ENCODE measurements at regions not wholly inside any gene's neighbourhood (a gene's known extent, or its start where the extent isn't known, plus 50 kb on each side); places are given as distances from the start of the nearest gene placed in this dataset.

DNA sequence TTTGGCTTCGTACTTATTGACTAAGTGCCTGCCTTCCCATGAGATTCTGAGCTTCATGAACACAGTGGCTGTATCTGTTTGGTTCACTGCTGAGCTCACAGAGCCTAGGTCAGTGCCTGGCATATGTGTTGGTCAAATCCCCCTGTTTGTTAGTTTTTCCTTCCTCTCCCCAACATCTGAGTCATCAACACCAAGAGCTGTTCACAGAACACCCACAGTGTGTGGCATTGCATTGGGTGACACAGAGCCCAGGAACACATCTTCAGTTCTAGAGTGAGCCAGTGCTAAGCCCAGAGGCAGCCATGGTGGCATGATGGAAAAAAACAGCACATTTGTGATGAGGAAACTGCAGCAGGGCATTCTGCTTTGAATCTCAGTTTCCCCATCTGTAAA, 294.6 kb downstream of the SEC61B start:
- Histone ChIP-seq H3K9ac (ENCODE audit: insufficient read depth in 1 of 2, low read length in 2 of 2) (no peak overlapping the region), H3K27ac (ENCODE audit: low read depth in 1 of 2, low read length in 1 of 2) (no peak overlapping the region), H3K36me3 (ENCODE audit: control insufficient read depth in 4 of 4, insufficient read depth in 4 of 4, low read length in 4 of 4) (no peaks in the 10 kb centered on the region), H3K27me3 (ENCODE audit: control insufficient read depth in 3 of 3, insufficient read depth in 3 of 3, low read length in 2 of 3) (no peaks in the 10 kb centered on the region), H3K9me3 (ENCODE audit: control insufficient read depth in 4 of 4, insufficient read depth in 3 of 4, low read length in 3 of 4) (no peaks in the 10 kb centered on the region), H3K4me1 (ENCODE audit: control insufficient read depth in 5 of 5, insufficient read depth in 5 of 5, low read length in 5 of 5) (no peaks in the 10 kb centered on the region), H3K4me3 (no peak overlapping the region)
- 84 to 95% methylated on average over 1 of the region's 1 CpG for WGBS, 2 donors
- DNase-seq, result no peak
- TF ChIP-seq, protein P1, sequence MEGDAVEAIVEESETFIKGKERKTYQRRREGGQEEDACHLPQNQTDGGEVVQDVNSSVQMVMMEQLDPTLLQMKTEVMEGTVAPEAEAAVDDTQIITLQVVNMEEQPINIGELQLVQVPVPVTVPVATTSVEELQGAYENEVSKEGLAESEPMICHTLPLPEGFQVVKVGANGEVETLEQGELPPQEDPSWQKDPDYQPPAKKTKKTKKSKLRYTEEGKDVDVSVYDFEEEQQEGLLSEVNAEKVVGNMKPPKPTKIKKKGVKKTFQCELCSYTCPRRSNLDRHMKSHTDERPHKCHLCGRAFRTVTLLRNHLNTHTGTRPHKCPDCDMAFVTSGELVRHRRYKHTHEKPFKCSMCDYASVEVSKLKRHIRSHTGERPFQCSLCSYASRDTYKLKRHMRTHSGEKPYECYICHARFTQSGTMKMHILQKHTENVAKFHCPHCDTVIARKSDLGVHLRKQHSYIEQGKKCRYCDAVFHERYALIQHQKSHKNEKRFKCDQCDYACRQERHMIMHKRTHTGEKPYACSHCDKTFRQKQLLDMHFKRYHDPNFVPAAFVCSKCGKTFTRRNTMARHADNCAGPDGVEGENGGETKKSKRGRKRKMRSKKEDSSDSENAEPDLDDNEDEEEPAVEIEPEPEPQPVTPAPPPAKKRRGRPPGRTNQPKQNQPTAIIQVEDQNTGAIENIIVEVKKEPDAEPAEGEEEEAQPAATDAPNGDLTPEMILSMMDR (IDR thresholded peaks at IDR 0.05; ENCODE audit: control extremely low read depth, extremely low read depth), result no peak
- no peak for ATAC-seq (ENCODE audit: insufficient read depth, low FRiP score)

DNA sequence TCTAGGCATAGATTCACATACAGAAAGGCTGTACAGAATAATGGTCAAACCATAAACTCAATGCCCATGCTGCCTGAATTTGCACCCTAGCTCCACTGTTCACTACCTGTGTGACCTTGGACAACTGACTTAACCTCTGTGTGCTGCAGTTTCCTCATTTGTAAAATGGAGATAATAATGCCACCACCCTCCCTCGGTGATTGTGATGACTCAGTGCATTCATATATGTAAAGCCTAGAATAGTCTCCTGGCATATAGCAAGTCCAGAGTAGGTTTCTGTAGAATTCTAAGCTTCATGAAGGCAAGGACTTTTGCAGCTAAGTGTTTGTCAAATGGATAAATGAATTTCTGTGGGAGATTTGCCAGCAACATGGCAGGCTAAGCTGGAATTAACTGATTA, 297.8 kb upstream of the NR4A3 start:
- TF ChIP-seq, protein P1 (IDR thresholded peaks at IDR 0.05; ENCODE audit: control extremely low read depth, extremely low read depth), result no peak
- 78 to 91% methylated on average over 1 of the region's 1 CpG for WGBS, 2 donors
- no peak overlapping the region for H3K9ac ChIP-seq (ENCODE audit: insufficient read depth in 1 of 2, low read length in 2 of 2)
- DNase-seq (no peak), ATAC-seq (ENCODE audit: insufficient read depth, low FRiP score) (no peak)
- no peaks in the 10 kb centered on the region for H3K36me3 ChIP-seq (ENCODE audit: control insufficient read depth in 4 of 4, insufficient read depth in 4 of 4, low read length in 4 of 4)
- H3K9me3 ChIP-seq (ENCODE audit: control insufficient read depth in 4 of 4, insufficient read depth in 3 of 4, low read length in 3 of 4), result no peaks in the 10 kb centered on the region
- H3K4me1 ChIP-seq (ENCODE audit: control insufficient read depth in 5 of 5, insufficient read depth in 5 of 5, low read length in 5 of 5), result no peaks in the 10 kb centered on the region
- no peaks in the 10 kb centered on the region for H3K27me3 ChIP-seq (ENCODE audit: control insufficient read depth in 3 of 3, insufficient read depth in 3 of 3, low read length in 2 of 3)
- no peak overlapping the region for H3K4me3 ChIP-seq
- H3K27ac ChIP-seq (ENCODE audit: low read depth in 1 of 2, low read length in 1 of 2), result no peak overlapping the region

GRCh38 chr9:99531313-99531712, 290.4 kb upstream of the NR4A3 start:
- no peak overlapping the region for H3K9ac ChIP-seq (ENCODE audit: insufficient read depth in 1 of 2, low read length in 2 of 2)
- H3K36me3 ChIP-seq (ENCODE audit: control insufficient read depth in 4 of 4, insufficient read depth in 4 of 4, low read length in 4 of 4), result no peaks in the 10 kb centered on the region
- no peaks in the 10 kb centered on the region for H3K27me3 ChIP-seq (ENCODE audit: control insufficient read depth in 3 of 3, insufficient read depth in 3 of 3, low read length in 2 of 3)
- no peak overlapping the region for H3K27ac ChIP-seq (ENCODE audit: low read depth in 1 of 2, low read length in 1 of 2)
- no peaks in the 10 kb centered on the region for H3K9me3 ChIP-seq (ENCODE audit: control insufficient read depth in 4 of 4, insufficient read depth in 3 of 4, low read length in 3 of 4)
- TF ChIP-seq, protein P1 (IDR thresholded peaks at IDR 0.05; ENCODE audit: control extremely low read depth, extremely low read depth), result no peak
- ATAC-seq (ENCODE audit: insufficient read depth, low FRiP score) (no peak), DNase-seq (no peak)
- 85 to 89% methylated on average over 5 of the region's 5 CpGs for WGBS, 2 donors
- no peaks in the 10 kb centered on the region for H3K4me1 ChIP-seq (ENCODE audit: control insufficient read depth in 5 of 5, insufficient read depth in 5 of 5, low read length in 5 of 5)
- H3K4me3 ChIP-seq, result no peak overlapping the region

DNA sequence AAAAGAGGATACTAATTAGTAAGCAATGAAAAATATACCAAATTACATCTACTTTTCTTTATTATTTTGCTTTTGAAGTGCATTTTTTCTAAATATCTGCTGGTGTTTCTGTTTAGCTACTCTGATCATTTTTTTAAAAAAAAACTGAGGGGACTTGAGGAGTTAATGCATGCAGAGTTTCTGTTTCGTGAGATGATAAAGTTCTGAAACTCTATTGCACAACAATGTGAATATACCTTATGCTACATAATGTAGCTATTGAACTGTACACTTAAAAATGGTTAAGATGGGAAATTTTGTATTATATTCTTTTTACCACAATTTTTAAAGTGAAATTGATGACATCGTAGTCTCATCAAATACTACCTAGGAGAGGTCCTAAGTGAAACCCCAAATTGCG, 288.3 kb upstream of the NR4A3 start:
- Histone ChIP-seq H3K9me3 (ENCODE audit: control insufficient read depth in 4 of 4, insufficient read depth in 3 of 4, low read length in 3 of 4) (no peaks in the 10 kb centered on the region), H3K27me3 (ENCODE audit: control insufficient read depth in 3 of 3, insufficient read depth in 3 of 3, low read length in 2 of 3) (no peaks in the 10 kb centered on the region), H3K4me1 (ENCODE audit: control insufficient read depth in 5 of 5, insufficient read depth in 5 of 5, low read length in 5 of 5) (no peaks in the 10 kb centered on the region), H3K27ac (ENCODE audit: low read depth in 1 of 2, low read length in 1 of 2) (no peak overlapping the region), H3K36me3 (ENCODE audit: control insufficient read depth in 4 of 4, insufficient read depth in 4 of 4, low read length in 4 of 4) (no peaks in the 10 kb centered on the region), H3K4me3 (no peak overlapping the region), H3K9ac (ENCODE audit: insufficient read depth in 1 of 2, low read length in 2 of 2) (no peak overlapping the region)
- TF ChIP-seq, protein P1 (IDR thresholded peaks at IDR 0.05; ENCODE audit: control extremely low read depth, extremely low read depth), result no peak
- ATAC-seq (ENCODE audit: insufficient read depth, low FRiP score) (no peak), DNase-seq (no peak)
- WGBS, 2 donors, result 86 to 91% methylated on average over 3 of the region's 3 CpGs
